Keratinocyte (primary cell): ENCODE measurements at regions not wholly inside any gene's neighbourhood (a gene's known extent, or its start where the extent isn't known, plus 50 kb on each side); places are given as distances from the start of the nearest gene placed in this dataset.

Experiments
- DNase-seq: peaks from one replicate; pipeline ENCODE4 v3.0.0-alpha.2; 2011; ENCODE audit warnings: low read depth, missing footprints, low spot score
- FAIRE-seq: peaks from 2 replicates; lab custom pipeline; 2011; peaks lifted over from hg19 to GRCh38; lab: Jason Lieb, UNC
- H2AFZ ChIP-seq: 2 replicates; pipeline ENCODE4 v1.6.0; 2012; ENCODE audit warnings: low read length, control low read depth, inconsistent platforms; ENCODE audit not compliant: control insufficient read depth
- H3K27ac ChIP-seq: 2 replicates; pipeline ENCODE4 v1.5.1; 2011; ENCODE audit warnings: low read length; ENCODE audit not compliant: control insufficient read depth, insufficient read depth
- H3K27me3 ChIP-seq: 3 replicates; pipeline ENCODE4 v1.6.0; 2011; ENCODE audit warnings: low read length; ENCODE audit not compliant: control insufficient read depth, insufficient read depth; ENCODE audit errors: extremely low read depth
- H3K36me3 ChIP-seq, 2 experiments: 2 replicates in 1 of 2; 3 replicates in 1 of 2; pipeline ENCODE4 v1.5.1; 2011; ENCODE audit warnings: low read length in 2 of 2, mild to moderate bottlenecking in 1 of 2; ENCODE audit not compliant: control insufficient read depth in 2 of 2, insufficient read depth in 2 of 2; ENCODE audit errors: extremely low read depth in 1 of 2
- H3K4me1 ChIP-seq: 3 replicates; pipeline ENCODE4 v1.5.1; 2011; ENCODE audit warnings: low read length; ENCODE audit not compliant: control insufficient read depth, insufficient read depth; ENCODE audit errors: extremely low read depth
- H3K4me2 ChIP-seq: 3 replicates; pipeline ENCODE4 v1.6.0; 2011; ENCODE audit warnings: low read depth, low read length; ENCODE audit not compliant: control insufficient read depth, insufficient read depth; ENCODE audit errors: extremely low read depth
- H3K4me3 ChIP-seq, 3 experiments: fragments of 200-600 bp in 1 of 3; sonication (generic) in 1 of 3; 2 replicates in 2 of 3; 3 replicates in 1 of 3; pipeline ENCODE4 v1.5.1; 2011 to 2016; ENCODE audit warnings: low read length in 3 of 3, mild to moderate bottlenecking in 3 of 3, control low read depth in 2 of 3, inconsistent platforms in 1 of 3, low read depth in 1 of 3, mixed read lengths in 1 of 3, mixed run types in 1 of 3, moderate library complexity in 1 of 3; ENCODE audit not compliant: control insufficient read depth in 2 of 3, insufficient read depth in 2 of 3; ENCODE audit errors: extremely low read depth in 1 of 3
- H3K79me2 ChIP-seq: 2 replicates; pipeline ENCODE4 v1.6.0; 2012; ENCODE audit warnings: low read length; ENCODE audit not compliant: control insufficient read depth, insufficient read depth
- H3K9ac ChIP-seq: 3 replicates; pipeline ENCODE4 v1.6.0; 2011; ENCODE audit warnings: low read length; ENCODE audit not compliant: control insufficient read depth, insufficient read depth; ENCODE audit errors: extremely low read depth
- H3K9me1 ChIP-seq: 3 replicates; pipeline ENCODE4 v1.6.0; 2011; ENCODE audit warnings: low read length; ENCODE audit not compliant: control insufficient read depth, insufficient read depth; ENCODE audit errors: extremely low read depth
- H3K9me3 ChIP-seq: 2 replicates; pipeline ENCODE4 v1.5.1; 2012; ENCODE audit warnings: low read depth, low read length; ENCODE audit not compliant: control insufficient read depth
- H4K20me1 ChIP-seq: 3 replicates; pipeline ENCODE4 v1.6.0; 2011; ENCODE audit warnings: low read length; ENCODE audit not compliant: control insufficient read depth, insufficient read depth; ENCODE audit errors: extremely low read depth
- EZH2 ChIP-seq: IDR thresholded peaks from one replicate; pipeline ENCODE4 v1.6.1; 2012; ENCODE audit warnings: inconsistent platforms, mild to moderate bottlenecking, low read length, moderate library complexity
- dilution Hi-C: fragments of 300-500 bp; cut with MboI; formaldehyde crosslinking; loops from one replicate; pipeline ENCODE4 v1.7.0; 2020; ENCODE audit warnings: low sequenced_read_pairs; ENCODE audit not compliant: extremely low pct_ligation_motif_present
- TF ChIP-seq, protein P1 (sequence below), 3 experiments: IDR thresholded peaks in 1 of 3; conservative IDR thresholded peaks in 1 of 3; optimal IDR thresholded peaks in 1 of 3; 2 replicates in 2 of 3; 3 replicates in 1 of 3; pipeline versions ENCODE3 to v1.5.1; 2011; ENCODE audit warnings: low read length in 3 of 3, mild to moderate bottlenecking in 3 of 3, moderate library complexity in 2 of 3, control low read depth in 1 of 3, inconsistent platforms in 1 of 3; ENCODE audit not compliant: insufficient read depth in 2 of 3; ENCODE audit errors: extremely low read depth in 1 of 3

DNA sequence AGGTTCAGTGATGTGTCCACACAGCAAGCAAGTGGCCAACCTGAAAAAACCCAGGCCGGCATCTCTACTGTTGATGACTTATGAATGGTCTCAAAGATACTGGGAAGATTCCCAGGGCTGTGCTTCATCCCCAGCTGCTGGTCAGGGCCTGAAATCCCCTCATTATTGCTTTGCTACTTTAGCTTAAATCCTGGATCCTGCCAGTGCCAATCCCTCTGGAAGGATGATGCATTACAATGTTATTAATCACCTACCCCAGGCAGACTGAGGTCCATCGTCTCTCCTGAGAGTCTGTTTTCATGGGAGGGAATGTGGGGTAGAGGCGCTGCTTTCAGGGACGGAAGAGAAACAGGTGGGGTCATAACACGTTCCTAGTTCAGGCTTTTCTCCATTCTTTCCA is 371.6 kb downstream of the RPS24 start:
- no peak overlapping the region for H2AFZ ChIP-seq
- no peaks in the 10 kb centered on the region for H3K36me3 ChIP-seq
- no peak for DNase-seq
- peaks cover 28% of the 10 kb centered on the region for H3K27me3 ChIP-seq
- no peaks in the 10 kb centered on the region for H4K20me1 ChIP-seq
- H3K4me3 ChIP-seq: no peak overlapping the region
- H3K4me2 ChIP-seq: no peak overlapping the region
- no peak for FAIRE-seq
- no peak overlapping the region for H3K9ac ChIP-seq
- no peaks in the 10 kb centered on the region for H3K4me1 ChIP-seq
- no peaks in the 10 kb centered on the region for H3K9me3 ChIP-seq
- no peaks in the 10 kb centered on the region for H3K79me2 ChIP-seq
- dilution Hi-C loops: no loop called here
- no peaks in the 10 kb centered on the region for H3K9me1 ChIP-seq
- no peak overlapping the region for H3K27ac ChIP-seq
- no peak for TF ChIP-seq EZH2
- TF ChIP-seq, protein P1, sequence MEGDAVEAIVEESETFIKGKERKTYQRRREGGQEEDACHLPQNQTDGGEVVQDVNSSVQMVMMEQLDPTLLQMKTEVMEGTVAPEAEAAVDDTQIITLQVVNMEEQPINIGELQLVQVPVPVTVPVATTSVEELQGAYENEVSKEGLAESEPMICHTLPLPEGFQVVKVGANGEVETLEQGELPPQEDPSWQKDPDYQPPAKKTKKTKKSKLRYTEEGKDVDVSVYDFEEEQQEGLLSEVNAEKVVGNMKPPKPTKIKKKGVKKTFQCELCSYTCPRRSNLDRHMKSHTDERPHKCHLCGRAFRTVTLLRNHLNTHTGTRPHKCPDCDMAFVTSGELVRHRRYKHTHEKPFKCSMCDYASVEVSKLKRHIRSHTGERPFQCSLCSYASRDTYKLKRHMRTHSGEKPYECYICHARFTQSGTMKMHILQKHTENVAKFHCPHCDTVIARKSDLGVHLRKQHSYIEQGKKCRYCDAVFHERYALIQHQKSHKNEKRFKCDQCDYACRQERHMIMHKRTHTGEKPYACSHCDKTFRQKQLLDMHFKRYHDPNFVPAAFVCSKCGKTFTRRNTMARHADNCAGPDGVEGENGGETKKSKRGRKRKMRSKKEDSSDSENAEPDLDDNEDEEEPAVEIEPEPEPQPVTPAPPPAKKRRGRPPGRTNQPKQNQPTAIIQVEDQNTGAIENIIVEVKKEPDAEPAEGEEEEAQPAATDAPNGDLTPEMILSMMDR (optimal IDR thresholded peaks at IDR 0.05 in 1 of 3, IDR thresholded peaks at IDR 0.05 in 1 of 3, conservative IDR thresholded peaks at IDR 0.05 in 1 of 3; ENCODE audit: extremely low read depth in 1 of 3, insufficient read depth in 2 of 3, low read length in 3 of 3): no peak

DNA sequence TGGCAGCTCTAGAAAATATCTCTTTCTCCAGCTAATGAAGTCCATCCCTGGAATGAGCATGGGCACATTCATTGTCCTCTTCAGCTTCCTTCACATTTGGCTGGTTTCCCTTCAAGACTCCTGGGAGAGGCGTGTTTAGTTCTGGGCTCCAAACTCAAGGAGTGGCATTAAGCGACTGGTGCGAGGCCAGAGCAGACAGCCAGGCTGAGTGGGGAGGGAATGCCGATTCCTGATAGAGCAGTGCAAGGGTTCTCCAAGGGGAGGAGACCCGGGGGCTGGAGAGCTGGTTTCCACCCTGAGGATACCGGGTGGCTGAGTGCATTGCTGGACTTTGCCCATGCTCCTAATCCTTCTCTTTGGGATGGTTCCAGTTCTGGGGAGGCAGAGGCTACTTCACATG is 372.1 kb downstream of the RPS24 start:
- H4K20me1 ChIP-seq: no peaks in the 10 kb centered on the region
- no peak overlapping the region for H3K27ac ChIP-seq
- no peaks in the 10 kb centered on the region for H3K4me1 ChIP-seq
- H3K4me3 ChIP-seq: no peak overlapping the region
- H3K79me2 ChIP-seq: no peaks in the 10 kb centered on the region
- dilution Hi-C loops: no loop called here
- no peak overlapping the region for H3K9ac ChIP-seq
- DNase-seq (no peak), FAIRE-seq (no peak)
- no peaks in the 10 kb centered on the region for H3K9me1 ChIP-seq
- no peaks in the 10 kb centered on the region for H3K36me3 ChIP-seq
- no peaks in the 10 kb centered on the region for H3K9me3 ChIP-seq
- no peak for TF ChIP-seq EZH2
- TF ChIP-seq, protein P1 (optimal IDR thresholded peaks at IDR 0.05 in 1 of 3, IDR thresholded peaks at IDR 0.05 in 1 of 3, conservative IDR thresholded peaks at IDR 0.05 in 1 of 3; ENCODE audit: extremely low read depth in 1 of 3, insufficient read depth in 2 of 3, low read length in 3 of 3): no peak
- H3K27me3 ChIP-seq: peaks cover 28% of the 10 kb centered on the region
- H3K4me2 ChIP-seq: no peak overlapping the region
- no peak overlapping the region for H2AFZ ChIP-seq
